Fibroblast of lung (primary cell): ENCODE measurements at regions not wholly inside any gene's neighbourhood (a gene's known extent, or its start where the extent isn't known, plus 50 kb on each side); places are given as distances from the start of the nearest gene placed in this dataset.

Experiments used
- DNase-seq, 2 donors: peaks; one replicate each; pipeline versions ENCODE4 v3.0.0 to v3.0.0-alpha.2; 2010; ENCODE audit warnings: low read depth in 2 of 2
- H2AFZ ChIP-seq: 2 replicates; pipeline ENCODE4 v1.5.1; 2012; ENCODE audit warnings: low read length, control low read depth, inconsistent platforms
- H3K27ac ChIP-seq: 2 replicates; pipeline ENCODE4 v1.5.1; 2011; ENCODE audit warnings: low read length, control low read depth; ENCODE audit not compliant: insufficient read depth
- H3K27me3 ChIP-seq: 2 replicates; pipeline ENCODE4 v1.5.1; 2011; ENCODE audit warnings: mild to moderate bottlenecking, low read length; ENCODE audit not compliant: control insufficient read depth, insufficient read depth
- H3K36me3 ChIP-seq: 2 replicates; pipeline ENCODE4 v1.5.1; 2011; ENCODE audit warnings: low read length; ENCODE audit not compliant: control insufficient read depth, insufficient read depth
- H3K4me1 ChIP-seq: 2 replicates; pipeline ENCODE4 v1.5.1; 2011; ENCODE audit warnings: low read length; ENCODE audit not compliant: control insufficient read depth, insufficient read depth; ENCODE audit errors: extremely low read depth
- H3K4me2 ChIP-seq: 2 replicates; pipeline ENCODE4 v1.5.1; 2011; ENCODE audit warnings: low read length, control low read depth; ENCODE audit not compliant: insufficient read depth; ENCODE audit errors: extremely low read depth
- H3K4me3 ChIP-seq, 4 experiments: fragments of 200-600 bp in 1 of 4; sonication (generic) in 1 of 4; replicated peaks in 1 of 4; 2 replicates each; pipeline ENCODE4 v1.5.1; 2011 to 2016; ENCODE audit warnings: low read length in 4 of 4, low read depth in 3 of 4, mild to moderate bottlenecking in 3 of 4, control low read depth in 2 of 4, inconsistent platforms in 1 of 4, mixed read lengths in 1 of 4; ENCODE audit not compliant: insufficient read depth in 1 of 4; ENCODE audit errors: control extremely low read depth in 1 of 4
- H3K79me2 ChIP-seq: 2 replicates; pipeline ENCODE4 v1.5.1; 2012; ENCODE audit warnings: mild to moderate bottlenecking, low read length, inconsistent platforms; ENCODE audit not compliant: control insufficient read depth, insufficient read depth
- H3K9ac ChIP-seq: 2 replicates; pipeline ENCODE4 v1.5.1; 2011; ENCODE audit warnings: mild to moderate bottlenecking, low read length, control low read depth; ENCODE audit not compliant: insufficient read depth
- H3K9me3 ChIP-seq: 2 replicates; pipeline ENCODE4 v1.5.1; 2012; ENCODE audit warnings: low read depth, low read length; ENCODE audit not compliant: control insufficient read depth, insufficient read depth
- H4K20me1 ChIP-seq: 2 replicates; pipeline ENCODE4 v1.5.1; 2011; ENCODE audit warnings: low read length; ENCODE audit not compliant: control insufficient read depth, insufficient read depth; ENCODE audit errors: extremely low read depth
- EZH2 ChIP-seq: IDR thresholded peaks from 2 replicates; pipeline ENCODE4 v1.5.1; 2012; ENCODE audit warnings: low read length, control low read depth, mild to moderate bottlenecking; ENCODE audit errors: missing control alignments
- TF ChIP-seq, protein P1 (sequence below), 2 donors: IDR thresholded peaks in 1 of 2; conservative IDR thresholded peaks in 1 of 2; 1 replicate in 1 of 2; 2 replicates in 1 of 2; pipeline ENCODE4 v1.5.1; 2011 to 2012; ENCODE audit warnings: low read length in 2 of 2, control low read depth in 1 of 2, inconsistent platforms in 1 of 2, low read depth in 1 of 2, mild to moderate bottlenecking in 1 of 2

DNA sequence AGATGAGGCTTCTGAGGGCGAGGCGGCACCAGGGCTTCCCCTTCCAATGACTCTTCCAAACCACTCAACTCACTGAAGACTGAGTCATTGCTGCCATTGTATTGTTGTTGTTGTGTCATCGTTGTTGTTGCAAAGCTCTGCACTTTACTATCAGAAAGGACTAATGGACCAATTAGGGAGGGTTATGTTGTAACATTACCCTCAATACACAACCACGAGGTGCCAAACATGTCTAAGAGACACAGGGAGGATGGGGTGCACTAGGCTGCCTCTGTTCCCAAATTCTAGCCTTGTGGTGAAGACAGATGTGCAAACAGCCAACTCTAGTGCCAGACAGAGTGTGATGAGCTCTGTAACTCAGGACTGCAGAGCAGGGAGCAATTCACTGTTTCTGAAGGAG is 1075.2 kb downstream of the UQCRFS1 start:
- Histone ChIP-seq H3K27me3 (no peaks in the 10 kb centered on the region), H3K9me3 (no peaks in the 10 kb centered on the region), H3K36me3 (no peaks in the 10 kb centered on the region), H4K20me1 (no peaks in the 10 kb centered on the region), H3K4me2 (no peak overlapping the region), H3K4me1 (no peaks in the 10 kb centered on the region), H3K27ac (no peak overlapping the region), H3K79me2 (no peaks in the 10 kb centered on the region), H3K4me3 (no peak overlapping the region), H2AFZ (no peak overlapping the region), H3K9ac (no peak overlapping the region)
- DNase-seq = no peak
- TF ChIP-seq, protein P1, sequence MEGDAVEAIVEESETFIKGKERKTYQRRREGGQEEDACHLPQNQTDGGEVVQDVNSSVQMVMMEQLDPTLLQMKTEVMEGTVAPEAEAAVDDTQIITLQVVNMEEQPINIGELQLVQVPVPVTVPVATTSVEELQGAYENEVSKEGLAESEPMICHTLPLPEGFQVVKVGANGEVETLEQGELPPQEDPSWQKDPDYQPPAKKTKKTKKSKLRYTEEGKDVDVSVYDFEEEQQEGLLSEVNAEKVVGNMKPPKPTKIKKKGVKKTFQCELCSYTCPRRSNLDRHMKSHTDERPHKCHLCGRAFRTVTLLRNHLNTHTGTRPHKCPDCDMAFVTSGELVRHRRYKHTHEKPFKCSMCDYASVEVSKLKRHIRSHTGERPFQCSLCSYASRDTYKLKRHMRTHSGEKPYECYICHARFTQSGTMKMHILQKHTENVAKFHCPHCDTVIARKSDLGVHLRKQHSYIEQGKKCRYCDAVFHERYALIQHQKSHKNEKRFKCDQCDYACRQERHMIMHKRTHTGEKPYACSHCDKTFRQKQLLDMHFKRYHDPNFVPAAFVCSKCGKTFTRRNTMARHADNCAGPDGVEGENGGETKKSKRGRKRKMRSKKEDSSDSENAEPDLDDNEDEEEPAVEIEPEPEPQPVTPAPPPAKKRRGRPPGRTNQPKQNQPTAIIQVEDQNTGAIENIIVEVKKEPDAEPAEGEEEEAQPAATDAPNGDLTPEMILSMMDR (conservative IDR thresholded peaks at IDR 0.05 in 1 of 2, IDR thresholded peaks at IDR 0.05 in 1 of 2; ENCODE audit: low read depth in 1 of 2, low read length in 2 of 2) = no peak
- TF ChIP-seq EZH2 = no peak

DNA sequence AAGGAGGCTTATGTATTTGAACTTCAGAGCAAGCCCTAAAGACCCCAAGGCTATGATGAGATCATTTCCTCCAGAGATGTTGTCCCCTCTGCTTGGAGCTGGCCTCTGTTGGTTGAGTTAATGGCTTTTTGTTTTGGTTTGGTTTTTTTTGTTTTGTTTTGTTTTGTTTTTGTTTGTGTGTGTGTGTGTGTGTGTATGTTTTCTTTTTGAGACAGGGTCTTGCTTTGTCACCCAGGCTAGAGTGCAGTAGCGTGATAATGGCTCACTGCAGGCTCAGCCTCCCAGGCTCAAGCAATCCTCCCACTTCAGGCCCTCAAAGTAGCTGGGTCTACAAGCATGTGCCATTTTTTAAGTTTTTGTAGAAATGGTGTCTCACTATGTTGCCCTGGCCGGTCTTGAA is 1076.2 kb downstream of the UQCRFS1 start:
- Histone ChIP-seq H4K20me1 (no peaks in the 10 kb centered on the region), H2AFZ (no peak overlapping the region), H3K9ac (no peak overlapping the region), H3K27ac (no peak overlapping the region), H3K4me1 (no peaks in the 10 kb centered on the region), H3K79me2 (no peaks in the 10 kb centered on the region), H3K4me3 (no peak overlapping the region), H3K27me3 (no peaks in the 10 kb centered on the region), H3K4me2 (no peak overlapping the region), H3K36me3 (no peaks in the 10 kb centered on the region), H3K9me3 (no peaks in the 10 kb centered on the region)
- no peak for TF ChIP-seq EZH2
- TF ChIP-seq, protein P1 (conservative IDR thresholded peaks at IDR 0.05 in 1 of 2, IDR thresholded peaks at IDR 0.05 in 1 of 2; ENCODE audit: low read depth in 1 of 2, low read length in 2 of 2) = no peak
- DNase-seq = no peak

DNA sequence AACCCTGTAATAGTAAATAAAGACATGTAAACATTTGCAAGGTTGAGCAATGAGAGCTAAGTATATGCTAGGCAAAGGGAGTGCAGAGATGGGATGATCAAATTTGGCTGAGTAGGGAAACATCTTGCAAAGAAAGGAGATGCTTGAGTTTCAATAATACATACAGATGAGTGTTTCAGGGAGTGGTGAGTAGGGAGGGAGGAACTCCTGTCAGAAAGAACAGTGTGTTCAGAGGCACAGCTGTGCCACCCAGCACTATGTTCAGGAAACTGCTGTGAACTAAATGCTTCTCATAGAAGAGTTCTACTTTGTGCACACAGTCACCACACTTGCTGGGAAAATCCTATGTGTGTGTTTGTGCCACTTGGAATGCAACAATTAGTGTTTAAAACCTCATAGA is 1077.1 kb downstream of the UQCRFS1 start:
- no peak for DNase-seq
- no peaks in the 10 kb centered on the region for H3K4me1 ChIP-seq
- no peak overlapping the region for H2AFZ ChIP-seq
- H3K4me2 ChIP-seq = no peak overlapping the region
- no peaks in the 10 kb centered on the region for H3K9me3 ChIP-seq
- no peak overlapping the region for H3K9ac ChIP-seq
- no peak overlapping the region for H3K27ac ChIP-seq
- H3K4me3 ChIP-seq = no peak overlapping the region
- no peaks in the 10 kb centered on the region for H3K79me2 ChIP-seq
- no peaks in the 10 kb centered on the region for H4K20me1 ChIP-seq
- no peaks in the 10 kb centered on the region for H3K36me3 ChIP-seq
- no peaks in the 10 kb centered on the region for H3K27me3 ChIP-seq
- no peak for TF ChIP-seq EZH2
- TF ChIP-seq, protein P1 (conservative IDR thresholded peaks at IDR 0.05 in 1 of 2, IDR thresholded peaks at IDR 0.05 in 1 of 2; ENCODE audit: low read depth in 1 of 2, low read length in 2 of 2) = no peak
